H4 (cell line): ENCODE measurements at regions not wholly inside any gene's neighbourhood (a gene's known extent, or its start where the extent isn't known, plus 50 kb on each side); places are given as distances from the start of the nearest gene placed in this dataset.

Experiments used
- DNase-seq: peaks from one replicate; pipeline ENCODE4 v3.0.0-alpha.2; 2015; ENCODE audit warnings: low spot score

GRCh38 chr4:30875658-30876269 lies 155.6 kb downstream of the PCDH7 start:
- no peak for DNase-seq

DNA sequence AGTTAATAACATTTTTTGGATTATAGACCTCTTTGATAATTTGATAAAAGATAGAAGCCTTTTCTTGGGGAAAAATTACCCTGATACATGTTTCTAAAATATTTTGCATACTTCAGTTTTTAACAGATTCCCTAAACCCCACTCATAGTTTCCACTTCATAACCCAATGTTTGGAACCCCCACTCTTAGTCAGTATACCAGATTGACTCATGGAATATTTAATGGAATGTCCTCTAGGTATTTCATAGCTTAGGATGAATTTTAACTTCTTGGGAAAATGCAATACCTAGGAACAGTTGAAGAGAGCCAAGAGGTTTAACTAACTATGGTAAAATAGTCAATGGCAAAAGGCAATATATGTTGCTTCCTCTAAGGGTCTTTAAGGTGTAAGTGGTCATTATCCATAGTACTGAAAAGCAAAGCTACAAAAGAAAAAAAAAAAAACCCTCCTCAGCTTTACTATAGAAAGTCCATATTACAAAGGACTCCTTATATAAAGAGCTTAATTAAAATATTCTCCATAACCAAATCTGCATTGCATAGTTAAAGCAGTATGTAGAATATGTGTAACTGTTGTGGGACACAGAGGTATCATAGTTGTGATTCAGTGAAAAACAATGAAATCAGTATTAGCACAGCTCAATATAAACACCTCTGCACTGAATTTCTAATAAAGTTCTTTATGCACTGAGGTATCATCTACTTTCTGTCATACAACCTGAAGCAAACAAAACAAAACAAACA lies 159.9 kb downstream of the PCDH7 start:
- DNase-seq, result no peak

DNA sequence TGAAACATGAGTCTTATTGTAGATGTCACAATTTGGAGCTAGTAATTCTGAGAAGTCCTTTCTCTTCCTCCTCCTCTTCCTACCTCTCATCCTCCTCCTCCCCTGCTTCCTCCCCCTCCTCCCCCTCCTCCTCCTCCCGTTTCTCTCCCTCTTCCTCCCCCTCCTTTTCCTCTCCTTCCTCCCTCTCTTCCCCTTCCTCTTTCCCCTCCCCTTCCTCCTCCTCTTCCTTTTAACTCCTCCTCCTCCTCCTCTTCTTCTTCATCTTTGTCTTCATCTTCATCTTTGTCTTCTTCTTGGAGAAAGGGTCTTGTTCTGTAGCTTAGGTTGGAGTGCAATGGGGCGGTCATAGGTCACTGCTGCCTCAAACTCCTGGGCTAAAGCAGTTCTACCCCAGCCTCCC lies 161.8 kb downstream of the PCDH7 start:
- DNase-seq, result no peak

DNA sequence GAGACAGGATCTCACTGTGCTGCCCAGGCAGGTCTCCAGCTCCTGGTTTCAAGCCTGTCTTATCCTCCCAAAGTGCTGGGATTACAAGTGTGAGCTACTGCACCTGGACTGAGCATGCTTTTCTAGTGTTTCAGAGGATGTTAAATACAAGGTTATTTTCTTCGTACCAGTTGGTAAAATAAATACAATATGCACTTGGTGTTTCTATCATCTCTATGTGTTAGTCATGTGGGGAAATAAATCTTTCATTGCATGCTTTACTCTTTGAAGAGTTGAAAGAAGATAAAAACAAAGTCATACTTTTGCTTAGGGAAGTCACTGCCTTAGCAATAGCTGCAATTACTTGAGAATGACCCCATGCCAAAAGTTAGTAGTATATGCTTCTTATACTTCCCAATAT lies 162.3 kb downstream of the PCDH7 start:
- DNase-seq, result no peak

- no peak for DNase-seq
These were observed 163.0 kb downstream of the PCDH7 start for GRCh38 chr4:30882995-30883675.

DNA sequence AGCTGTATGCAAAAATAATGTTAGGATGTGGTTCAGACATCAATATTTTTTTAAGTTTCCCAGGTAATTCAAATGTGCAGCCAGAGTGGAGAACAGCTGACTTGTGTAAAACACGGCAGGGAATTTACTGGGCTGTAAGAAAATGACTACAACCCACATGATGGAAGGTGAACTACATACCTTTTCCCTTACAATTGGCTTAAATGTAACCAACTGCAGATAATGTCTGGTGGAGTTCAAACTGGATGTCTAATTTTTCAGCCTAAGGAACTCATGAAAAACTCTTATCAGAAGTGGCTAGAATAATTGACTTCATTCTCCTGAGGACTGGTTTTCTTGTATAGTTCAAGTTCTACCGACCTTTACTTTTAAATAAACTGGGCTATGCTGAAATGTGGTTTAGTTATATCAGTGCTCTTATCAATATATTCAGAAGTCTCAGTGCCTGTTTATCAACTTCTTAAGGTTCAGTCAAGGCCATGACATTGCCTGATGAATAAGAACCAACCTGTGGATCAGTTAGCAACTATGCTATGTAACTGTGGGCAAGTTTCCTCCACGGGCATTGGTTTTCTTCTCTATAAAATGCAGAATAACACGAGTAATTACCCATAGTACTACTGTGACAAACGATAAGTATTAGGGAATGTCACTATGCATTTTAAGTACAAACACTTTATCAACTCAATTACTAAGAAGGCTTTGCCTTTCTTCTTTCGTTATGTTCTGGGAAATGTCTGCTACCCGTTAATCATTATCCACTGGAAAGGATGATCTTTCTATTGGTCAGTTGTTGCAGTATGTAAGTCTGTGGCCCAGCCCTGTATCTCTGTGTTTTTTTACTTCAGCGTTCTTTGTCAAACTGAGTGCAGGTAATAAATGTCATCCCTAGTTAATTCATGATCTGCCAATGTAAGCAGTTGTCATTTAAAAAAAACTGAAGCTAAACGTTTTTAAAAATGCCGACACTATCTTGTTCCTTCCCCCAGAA lies 181.6 kb downstream of the PCDH7 start:
- no peak for DNase-seq

DNA sequence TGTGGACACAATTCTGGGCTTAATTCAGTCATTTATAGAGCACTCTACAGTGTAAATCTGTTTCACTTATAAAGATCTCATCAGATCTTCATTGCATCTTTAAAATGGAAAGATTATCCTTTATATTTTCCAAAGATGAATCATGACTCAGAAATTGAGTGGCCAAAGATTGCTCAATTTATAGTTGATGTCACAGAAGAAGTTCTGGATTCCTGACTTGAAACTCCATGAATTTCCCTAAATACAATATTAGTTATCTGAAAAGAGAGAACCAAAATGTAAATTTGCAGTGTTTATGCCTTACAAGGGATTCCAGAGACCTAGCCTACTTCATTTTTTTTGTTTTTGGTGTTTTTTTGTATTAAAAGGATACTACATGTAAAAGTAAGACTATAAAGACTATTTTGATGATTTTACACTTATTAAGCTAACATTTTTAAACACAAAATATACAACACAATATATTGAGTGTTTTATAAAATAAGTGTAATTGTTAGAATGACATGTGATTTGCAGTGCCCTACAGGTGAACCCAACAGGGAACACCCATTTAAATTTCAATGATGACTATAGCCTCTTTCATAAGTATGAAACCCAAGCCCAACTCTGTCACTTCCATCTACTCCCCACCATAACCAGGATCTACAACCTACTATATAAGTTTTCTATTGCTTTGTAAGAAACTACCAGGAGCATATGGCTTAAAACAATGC lies 183.5 kb downstream of the PCDH7 start:
- no peak for DNase-seq

DNA sequence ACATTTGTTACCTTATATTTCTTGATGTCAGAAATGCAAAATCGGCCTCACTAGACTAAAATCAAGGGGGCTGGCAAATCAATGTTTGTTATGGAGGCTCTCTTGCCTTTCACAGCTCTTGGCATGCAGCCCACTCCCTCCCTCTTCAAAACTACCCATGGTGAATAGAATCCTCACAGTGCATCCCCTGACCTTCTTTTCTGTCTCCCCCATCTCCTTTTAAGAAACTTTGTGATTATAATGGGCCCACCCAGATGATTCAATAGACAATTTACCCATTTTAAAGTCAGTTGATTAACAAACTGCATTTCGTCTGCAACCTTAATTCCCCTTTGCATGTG lies 184.0 kb downstream of the PCDH7 start:
- DNase-seq, result no peak

DNA sequence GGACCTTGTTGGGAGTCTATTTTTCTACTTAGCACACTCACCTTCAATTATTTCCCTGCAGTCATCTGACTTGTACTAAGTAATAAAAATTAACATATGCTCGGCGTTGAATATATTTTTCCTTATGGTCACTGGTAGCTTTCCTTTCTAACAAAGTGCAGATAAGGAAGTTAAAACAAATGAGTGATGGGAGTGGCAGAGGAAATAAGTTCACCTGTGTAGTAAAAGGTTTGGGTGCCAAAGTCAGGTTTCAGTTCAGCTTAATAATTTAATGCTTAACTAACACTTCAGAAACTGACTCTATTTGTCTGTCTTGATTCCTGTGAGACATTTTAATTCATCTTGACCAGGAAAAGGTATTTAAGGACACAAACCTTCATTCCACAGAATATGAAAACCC lies 184.4 kb downstream of the PCDH7 start:
- no peak for DNase-seq

DNA sequence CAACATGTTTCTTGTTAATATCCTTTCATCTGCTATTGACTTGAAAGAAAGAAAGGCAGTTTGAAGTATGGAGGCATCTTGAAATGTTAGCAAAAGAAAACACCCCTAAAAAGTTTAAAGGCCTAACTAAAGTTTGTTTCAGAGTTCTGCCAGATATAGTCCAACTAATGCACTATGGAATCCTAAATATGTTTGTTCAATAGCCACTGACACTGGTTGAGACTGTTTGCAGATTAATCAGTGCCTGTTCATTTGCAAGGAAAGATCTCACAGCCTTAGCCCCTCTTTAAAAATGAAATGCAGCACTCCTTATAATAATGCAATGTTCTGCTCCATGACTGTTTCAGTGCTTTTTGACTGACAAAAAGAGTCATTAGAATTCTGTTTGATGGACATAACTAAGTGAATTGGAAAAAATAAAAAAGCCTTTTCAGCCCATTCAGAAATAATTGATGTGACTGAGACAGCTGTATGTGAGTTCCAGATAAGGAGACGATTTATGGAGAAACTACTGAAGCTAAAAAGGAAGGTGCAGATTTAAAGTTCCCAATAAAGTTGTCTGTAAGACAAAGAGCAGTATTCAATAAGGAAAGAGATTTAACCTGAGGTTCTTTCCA lies 192.0 kb downstream of the PCDH7 start:
- no peak for DNase-seq

DNA sequence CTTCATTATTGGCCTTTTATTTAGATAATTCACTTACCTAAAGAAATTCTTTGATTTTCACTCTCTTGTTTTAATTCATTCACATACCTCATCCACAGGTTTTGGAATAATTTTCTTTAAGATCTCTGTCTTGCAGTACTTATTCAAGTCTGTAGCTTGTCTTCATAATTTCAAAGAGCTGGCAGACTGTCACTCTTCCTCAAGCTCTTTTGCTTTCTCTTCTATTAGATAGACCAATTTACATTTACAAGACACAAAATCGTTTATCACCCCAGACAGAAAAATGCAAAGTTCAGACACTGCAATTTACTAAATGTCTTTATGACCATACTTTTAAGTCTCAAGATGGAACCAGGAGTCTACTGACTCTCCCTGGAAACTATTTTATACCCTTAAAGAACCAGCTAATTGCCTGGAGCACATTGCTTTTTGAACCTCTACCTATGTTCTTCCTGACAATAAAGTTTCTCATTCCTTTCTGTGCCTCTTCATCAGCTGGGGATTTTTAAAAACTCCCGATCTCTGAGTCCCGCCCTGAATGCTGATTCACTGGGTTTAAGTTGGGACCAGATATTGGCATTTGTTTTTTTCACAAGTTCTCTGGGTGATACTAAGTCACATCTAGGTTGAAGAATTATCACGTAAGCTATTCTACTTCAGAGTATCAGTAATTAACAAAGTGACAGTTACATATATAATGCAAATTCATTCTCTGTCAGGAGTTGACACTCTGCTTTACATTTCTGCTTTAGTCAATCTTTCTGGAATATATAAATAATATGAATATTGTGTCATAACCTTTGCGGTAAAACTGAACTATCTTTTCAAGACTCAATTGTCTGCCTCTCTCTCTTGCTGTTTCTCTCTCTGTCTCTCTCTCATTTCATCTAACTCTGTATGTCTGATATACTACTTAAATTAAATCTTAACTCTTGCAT lies 196.4 kb downstream of the PCDH7 start:
- DNase-seq, result no peak

- DNase-seq, result no peak
These were observed 197.8 kb downstream of the PCDH7 start for GRCh38 chr4:30917946-30918345.

- DNase-seq, result no peak
These were observed 199.3 kb downstream of the PCDH7 start for GRCh38 chr4:30919458-30919857.

- no peak for DNase-seq
These were observed 199.9 kb downstream of the PCDH7 start for GRCh38 chr4:30920043-30920442.

GRCh38 chr4:30922625-30923024 lies 202.5 kb downstream of the PCDH7 start:
- DNase-seq, result no peak

DNA sequence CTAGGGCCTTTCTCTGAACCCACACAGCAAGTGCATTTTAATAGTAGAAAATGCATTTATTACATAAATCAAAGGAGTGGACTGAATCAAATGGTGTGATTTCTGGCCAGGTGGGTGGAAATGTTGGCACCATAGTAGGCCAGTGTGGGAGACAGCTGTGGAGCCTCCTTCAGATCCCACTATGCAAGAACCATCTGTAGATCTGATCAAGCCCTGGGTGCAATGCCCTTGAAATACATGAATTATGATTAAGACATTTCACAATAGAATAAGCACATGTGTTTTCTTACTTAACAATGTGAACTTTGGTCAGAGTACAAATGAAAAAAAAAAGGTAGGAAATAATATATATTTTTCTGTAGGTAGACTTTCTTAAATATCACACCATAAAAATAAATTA lies 204.3 kb downstream of the PCDH7 start:
- no peak for DNase-seq

GRCh38 chr4:30929649-30930048 lies 209.5 kb downstream of the PCDH7 start:
- DNase-seq, result no peak

DNA sequence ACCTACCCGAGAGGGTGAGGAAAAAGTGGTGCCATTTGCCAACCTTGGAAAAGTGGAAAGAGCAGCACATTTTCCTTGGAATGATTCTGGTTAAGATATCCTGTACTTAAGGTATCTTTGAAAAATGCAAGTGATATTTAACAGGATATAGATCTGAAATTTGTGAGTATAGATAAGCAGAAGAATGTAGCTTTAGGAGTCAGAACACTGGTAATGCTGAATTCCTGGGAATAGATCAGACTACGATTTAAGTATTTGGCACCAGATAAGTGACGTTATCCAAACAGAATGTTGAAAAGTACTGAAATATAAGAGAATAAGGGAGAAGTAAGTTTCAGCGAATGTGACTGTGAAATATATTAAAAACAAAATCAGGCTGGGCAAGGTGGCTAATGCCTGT lies 210.1 kb downstream of the PCDH7 start:
- DNase-seq, result no peak

DNA sequence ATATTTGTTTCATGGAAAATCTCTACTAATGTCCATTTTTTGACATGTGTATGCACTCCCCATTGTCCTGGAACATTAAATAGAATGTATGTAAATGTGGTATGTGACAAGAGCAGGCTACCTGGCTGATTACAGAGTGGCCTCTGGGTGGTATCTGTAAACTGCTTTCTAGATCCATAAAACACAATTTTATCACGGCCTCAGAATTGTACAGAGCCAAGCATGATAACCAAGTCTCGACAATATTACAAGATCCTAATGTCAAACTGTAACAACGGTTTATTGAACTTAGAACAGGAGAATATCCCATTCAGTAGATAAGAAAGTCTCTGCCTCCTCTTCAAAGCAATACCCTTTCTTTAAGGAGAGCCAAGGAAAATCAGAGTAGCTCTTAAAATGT lies 212.4 kb downstream of the PCDH7 start:
- DNase-seq, result no peak

GRCh38 chr4:30939069-30939468 lies 218.9 kb downstream of the PCDH7 start:
- DNase-seq, result no peak
